Activated naive CD4-positive, alpha-beta T cell treated with anti-CD3 and anti-CD28 coated beads for 36 hours (primary cell): ENCODE measurements at regions not wholly inside any gene's neighbourhood (a gene's known extent, or its start where the extent isn't known, plus 50 kb on each side); places are given as distances from the start of the nearest gene placed in this dataset.

ENCODE experiments used
- CTCF ChIA-PET: fragments of 350-600 bp; sonication (Branson Sonifier 250); formaldehyde crosslinking; loops from one replicate; lab custom pipeline; 2021; ENCODE audit warnings: antibody characterized with exemption; lab: Charles Lee
- DNase-seq: peaks from one replicate; pipeline ENCODE4 v3.0.0-alpha.2; 2020
- H3K27ac Mint-ChIP-seq: one replicate; pipeline ENCODE4 v1.8.0; 2021; ENCODE audit warnings: mild to moderate bottlenecking, mixed read lengths
- H3K27me3 Mint-ChIP-seq: one replicate; pipeline ENCODE4 v1.8.0; 2021; ENCODE audit warnings: low read depth, mixed read lengths
- H3K36me3 Mint-ChIP-seq: one replicate; pipeline ENCODE4 v1.8.0; 2021; ENCODE audit warnings: low read depth, mixed read lengths
- H3K4me1 Mint-ChIP-seq: one replicate; pipeline ENCODE4 v1.8.0; 2021; ENCODE audit warnings: low read depth, mixed read lengths
- H3K4me3 Mint-ChIP-seq: one replicate; pipeline ENCODE4 v1.8.0; 2021; ENCODE audit warnings: mild to moderate bottlenecking, moderate library complexity, mixed read lengths
- H3K9me3 Mint-ChIP-seq: one replicate; pipeline ENCODE4 v1.8.0; 2021; ENCODE audit warnings: mixed read lengths
- intact Hi-C: fragments of 100-400 bp; cut with micrococcal nuclease; formaldehyde crosslinking; loops from one replicate; pipeline ENCODE4 v1.15.1; 2023

GRCh38 chrX:137646472-137646871, 80.5 kb downstream of the ZIC3 start:
- Mint-ChIP-seq H3K4me3 (no peak overlapping the region), H3K27me3 (peaks cover 5% of the 10 kb centered on the region), H3K36me3 (no peaks in the 10 kb centered on the region), H3K9me3 (no peaks in the 10 kb centered on the region), H3K4me1 (no peaks in the 10 kb centered on the region), H3K27ac (no peak overlapping the region)
- CTCF ChIA-PET, result no interaction called here
- intact Hi-C loops, result no loop called here
- DNase-seq, result no peak

DNA sequence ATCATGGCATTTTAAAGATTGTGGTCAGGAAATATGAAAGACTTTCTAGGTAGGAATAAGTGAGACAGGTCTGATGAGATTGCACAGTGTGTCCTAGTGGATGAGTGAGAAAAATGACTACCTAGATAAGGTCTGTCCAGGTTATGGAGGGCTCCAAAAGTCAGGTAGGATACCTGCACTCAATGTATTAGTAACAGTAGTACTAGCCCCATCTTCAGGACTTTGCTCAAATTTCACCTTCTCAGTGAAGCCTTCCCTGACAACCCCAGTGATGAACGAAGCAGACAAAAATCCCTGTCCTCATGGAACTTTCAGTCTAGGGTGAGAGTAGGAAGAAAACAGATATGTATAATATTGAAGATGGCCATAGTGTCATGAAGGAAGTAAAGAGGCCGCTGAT, 85.7 kb downstream of the ZIC3 start:
- CTCF ChIA-PET, result no interaction called here
- H3K36me3 Mint-ChIP-seq, result no peaks in the 10 kb centered on the region
- no peaks in the 10 kb centered on the region for H3K9me3 Mint-ChIP-seq
- H3K27ac Mint-ChIP-seq, result no peak overlapping the region
- intact Hi-C loops, result no loop called here
- H3K4me3 Mint-ChIP-seq, result no peak overlapping the region
- DNase-seq, result no peak
- no peaks in the 10 kb centered on the region for H3K27me3 Mint-ChIP-seq
- no peaks in the 10 kb centered on the region for H3K4me1 Mint-ChIP-seq

DNA sequence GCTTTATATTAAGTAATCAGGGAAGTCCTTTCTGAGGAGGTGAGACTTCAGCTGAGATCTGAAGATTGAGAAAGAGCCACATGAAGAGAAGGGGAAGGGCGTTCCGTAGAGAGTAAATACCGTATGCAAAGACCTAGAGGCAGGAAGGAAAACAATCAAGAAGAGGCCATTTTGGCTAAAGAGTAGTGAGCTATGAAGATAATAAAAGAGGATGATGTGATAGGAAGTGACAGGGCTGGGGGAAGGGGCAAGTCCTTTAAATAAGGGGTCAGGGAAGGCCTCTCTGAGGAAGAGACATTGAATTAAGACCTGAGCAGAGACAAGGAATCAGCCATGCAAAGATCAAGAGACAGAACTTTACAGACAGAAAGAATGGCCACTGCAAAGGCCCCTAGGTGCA, 86.2 kb downstream of the ZIC3 start:
- H3K27me3 Mint-ChIP-seq, result no peaks in the 10 kb centered on the region
- H3K27ac Mint-ChIP-seq, result no peak overlapping the region
- no peaks in the 10 kb centered on the region for H3K36me3 Mint-ChIP-seq
- H3K4me3 Mint-ChIP-seq, result no peak overlapping the region
- CTCF ChIA-PET, result no interaction called here
- H3K4me1 Mint-ChIP-seq, result no peaks in the 10 kb centered on the region
- no peak for DNase-seq
- intact Hi-C loops, result no loop called here
- H3K9me3 Mint-ChIP-seq, result no peaks in the 10 kb centered on the region

- Mint-ChIP-seq H3K4me1 (no peaks in the 10 kb centered on the region), H3K27me3 (no peaks in the 10 kb centered on the region), H3K27ac (no peak overlapping the region), H3K36me3 (no peaks in the 10 kb centered on the region), H3K9me3 (no peaks in the 10 kb centered on the region), H3K4me3 (no peak overlapping the region)
- CTCF ChIA-PET, result no interaction called here
- no peak for DNase-seq
- intact Hi-C loops, result no loop called here
These were observed 88.6 kb downstream of the ZIC3 start for GRCh38 chrX:137654481-137654880.

- CTCF ChIA-PET, result no interaction called here
- no peaks in the 10 kb centered on the region for H3K36me3 Mint-ChIP-seq
- no peaks in the 10 kb centered on the region for H3K4me1 Mint-ChIP-seq
- intact Hi-C loops, result no loop called here
- peaks cover 5% of the 10 kb centered on the region for H3K27me3 Mint-ChIP-seq
- H3K27ac Mint-ChIP-seq, result no peak overlapping the region
- DNase-seq, result no peak
- no peaks in the 10 kb centered on the region for H3K9me3 Mint-ChIP-seq
- no peak overlapping the region for H3K4me3 Mint-ChIP-seq
These were observed 101.8 kb downstream of the ZIC3 start for GRCh38 chrX:137667776-137668175.

DNA sequence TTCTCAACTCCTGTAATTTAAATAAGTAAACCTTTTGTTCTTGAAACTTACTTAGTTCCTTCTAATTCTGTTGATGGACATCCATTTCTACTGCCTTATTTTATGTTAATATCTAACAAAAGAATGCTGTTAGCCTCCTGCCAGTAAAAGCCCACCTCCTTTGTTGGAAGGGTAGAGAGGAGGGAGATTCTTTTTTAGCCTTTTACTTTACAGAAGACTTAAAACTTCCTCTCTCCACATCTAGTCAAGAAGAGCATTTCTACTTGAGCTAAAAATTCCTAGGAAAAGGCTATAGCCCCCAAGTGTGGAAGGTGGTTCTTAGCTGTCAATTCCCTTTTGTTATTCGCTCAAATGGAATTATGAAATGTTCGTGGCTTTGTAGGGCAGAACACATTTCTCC, 118.7 kb downstream of the ZIC3 start:
- intact Hi-C loops, result no loop called here
- CTCF ChIA-PET, result no interaction called here
- no peak overlapping the region for H3K27ac Mint-ChIP-seq

DNA sequence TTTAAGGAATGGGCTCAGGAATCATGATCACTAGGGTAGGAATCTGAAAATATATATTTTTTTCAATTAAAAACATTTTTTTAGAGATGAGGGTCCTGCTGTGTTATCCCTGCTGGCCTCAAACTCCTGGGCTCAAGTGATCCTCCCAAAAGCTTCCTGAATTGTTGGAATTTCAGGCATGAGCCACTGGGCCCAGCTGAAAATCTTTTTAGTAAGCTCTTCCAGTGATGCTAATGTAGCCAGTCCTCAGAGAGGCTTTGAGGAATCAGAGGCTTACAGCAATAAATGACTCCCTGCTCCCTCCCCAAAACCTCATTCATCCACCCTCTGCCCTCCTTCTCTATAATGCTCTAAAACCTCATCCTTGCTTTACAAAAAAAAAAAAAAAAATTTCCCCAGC, 129.5 kb downstream of the ZIC3 start:
- no peaks in the 10 kb centered on the region for H3K36me3 Mint-ChIP-seq
- no peak overlapping the region for H3K4me3 Mint-ChIP-seq
- no peak for DNase-seq
- intact Hi-C loops, result no loop called here
- no peak overlapping the region for H3K27ac Mint-ChIP-seq
- H3K27me3 Mint-ChIP-seq, result no peaks in the 10 kb centered on the region
- no peaks in the 10 kb centered on the region for H3K9me3 Mint-ChIP-seq
- no peaks in the 10 kb centered on the region for H3K4me1 Mint-ChIP-seq
- CTCF ChIA-PET, result interaction anchor here (0.6 to 0.7 kb wide), 2 partner anchors 45 to 114 kb away, joined by 3 to 6 read pairs; no protein-coding TSS in a partner anchor

More for the DNA sequence above, 118.7 kb downstream of the ZIC3 start:
- no peaks in the 10 kb centered on the region for H3K36me3 Mint-ChIP-seq
- H3K27me3 Mint-ChIP-seq, result no peaks in the 10 kb centered on the region
- no peaks in the 10 kb centered on the region for H3K9me3 Mint-ChIP-seq
- H3K4me3 Mint-ChIP-seq, result no peak overlapping the region
- DNase-seq, result no peak
- H3K4me1 Mint-ChIP-seq, result no peaks in the 10 kb centered on the region

DNA sequence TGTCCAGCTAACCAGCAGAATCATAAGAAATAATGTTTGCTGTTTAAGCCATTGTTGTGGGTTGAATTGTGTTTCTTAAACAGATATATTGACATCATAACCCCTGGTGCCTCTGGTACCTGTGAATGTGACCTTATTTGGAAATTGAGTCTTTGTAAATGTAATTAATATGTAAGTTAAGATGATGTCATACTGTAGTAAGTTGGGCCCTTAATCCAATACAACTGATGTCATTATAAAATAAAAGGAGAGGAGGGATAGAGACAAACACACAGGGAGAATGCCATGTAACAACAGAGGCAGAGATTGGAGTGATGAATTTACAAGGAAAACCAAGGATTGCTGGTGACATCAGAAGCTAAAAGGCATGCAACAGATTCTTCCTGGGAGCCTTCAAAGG, 141.4 kb downstream of the ZIC3 start:
- H3K4me3 Mint-ChIP-seq, result no peak overlapping the region
- DNase-seq, result no peak
- intact Hi-C loops, result no loop called here
- no peaks in the 10 kb centered on the region for H3K9me3 Mint-ChIP-seq
- no peak overlapping the region for H3K27ac Mint-ChIP-seq
- H3K4me1 Mint-ChIP-seq, result no peaks in the 10 kb centered on the region
- no peaks in the 10 kb centered on the region for H3K36me3 Mint-ChIP-seq
- CTCF ChIA-PET, result no interaction called here
- no peaks in the 10 kb centered on the region for H3K27me3 Mint-ChIP-seq

- no peak overlapping the region for H3K27ac Mint-ChIP-seq
- no peaks in the 10 kb centered on the region for H3K36me3 Mint-ChIP-seq
- intact Hi-C loops, result no loop called here
- H3K4me1 Mint-ChIP-seq, result no peaks in the 10 kb centered on the region
- CTCF ChIA-PET, result no interaction called here
- H3K4me3 Mint-ChIP-seq, result no peak overlapping the region
- no peaks in the 10 kb centered on the region for H3K9me3 Mint-ChIP-seq
- DNase-seq, result no peak
- H3K27me3 Mint-ChIP-seq, result no peaks in the 10 kb centered on the region
These were observed 176.9 kb downstream of the ZIC3 start for GRCh38 chrX:137742846-137743245.

DNA sequence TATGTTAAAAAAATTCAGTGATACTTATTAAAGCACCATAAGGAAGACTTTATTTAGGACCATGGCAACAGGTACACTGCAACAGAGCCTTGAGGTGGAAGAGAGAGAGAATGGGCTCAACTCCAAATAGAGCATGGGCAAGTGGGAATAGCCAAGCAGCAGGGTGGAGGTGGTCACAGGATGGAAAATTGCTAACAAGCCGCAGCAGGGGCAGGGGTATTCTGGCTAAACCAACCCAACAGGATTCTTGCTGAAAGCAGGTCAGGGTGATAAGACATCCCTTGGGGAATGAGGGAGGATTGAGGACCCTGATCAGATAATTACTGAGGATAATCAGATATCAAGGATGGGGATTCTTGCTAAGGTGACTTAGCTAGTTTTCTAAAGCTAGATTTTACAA, 177.5 kb downstream of the ZIC3 start:
- no peaks in the 10 kb centered on the region for H3K4me1 Mint-ChIP-seq
- DNase-seq, result no peak
- intact Hi-C loops, result no loop called here
- H3K4me3 Mint-ChIP-seq, result no peak overlapping the region
- H3K9me3 Mint-ChIP-seq, result no peaks in the 10 kb centered on the region
- no peaks in the 10 kb centered on the region for H3K27me3 Mint-ChIP-seq
- CTCF ChIA-PET, result no interaction called here
- H3K27ac Mint-ChIP-seq, result no peak overlapping the region
- H3K36me3 Mint-ChIP-seq, result no peaks in the 10 kb centered on the region

GRCh38 chrX:137746289-137746688, 180.4 kb downstream of the ZIC3 start:
- CTCF ChIA-PET, result no interaction called here
- DNase-seq, result no peak
- H3K27ac Mint-ChIP-seq, result no peak overlapping the region
- H3K9me3 Mint-ChIP-seq, result no peaks in the 10 kb centered on the region
- intact Hi-C loops, result no loop called here
- H3K4me3 Mint-ChIP-seq, result no peak overlapping the region
- H3K36me3 Mint-ChIP-seq, result no peaks in the 10 kb centered on the region
- no peaks in the 10 kb centered on the region for H3K27me3 Mint-ChIP-seq
- H3K4me1 Mint-ChIP-seq, result no peaks in the 10 kb centered on the region

DNA sequence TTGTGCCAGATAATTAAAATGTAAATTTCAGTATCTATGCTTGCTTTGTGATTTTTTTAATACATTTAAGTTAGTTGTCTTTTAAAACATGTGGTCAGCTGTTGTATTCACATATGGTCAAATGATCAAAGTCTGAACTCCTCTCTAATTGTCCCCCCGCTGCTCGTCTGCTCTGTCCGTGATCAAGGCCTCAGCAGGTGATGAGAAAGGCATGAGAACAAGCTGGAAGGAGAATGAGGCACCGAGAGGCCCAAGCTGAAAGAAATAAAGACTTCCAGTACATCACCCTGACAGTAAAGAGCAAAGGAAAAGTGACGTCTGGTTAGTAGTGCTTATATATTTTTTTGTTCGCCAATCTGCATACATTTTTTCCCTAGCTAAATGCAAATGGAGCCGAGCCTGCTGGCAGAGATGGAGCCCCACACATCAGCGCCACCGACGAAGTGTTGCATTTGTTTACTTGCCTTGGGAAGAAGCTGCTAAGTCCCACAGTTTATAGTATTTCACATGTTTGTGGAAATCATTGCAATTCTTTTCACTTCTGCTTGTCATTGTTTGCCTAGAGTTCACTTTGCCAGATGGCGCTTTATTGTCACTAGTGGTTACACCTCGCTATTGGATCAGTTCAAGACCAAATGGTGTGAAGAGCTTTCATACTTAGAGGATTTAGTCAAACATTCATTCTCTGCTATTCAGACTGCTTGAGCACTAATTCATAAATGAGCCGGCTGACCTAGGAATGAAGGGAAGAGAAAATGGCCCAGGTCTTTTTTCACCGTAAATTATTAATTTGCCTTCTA, 181.5 kb downstream of the ZIC3 start:
- intact Hi-C loops, result no loop called here
- no peak overlapping the region for H3K4me3 Mint-ChIP-seq
- no peaks in the 10 kb centered on the region for H3K9me3 Mint-ChIP-seq
- H3K27me3 Mint-ChIP-seq, result no peaks in the 10 kb centered on the region
- no peaks in the 10 kb centered on the region for H3K4me1 Mint-ChIP-seq
- H3K27ac Mint-ChIP-seq, result no peak overlapping the region
- no peak for DNase-seq
- no peaks in the 10 kb centered on the region for H3K36me3 Mint-ChIP-seq
- CTCF ChIA-PET, result no interaction called here

DNA sequence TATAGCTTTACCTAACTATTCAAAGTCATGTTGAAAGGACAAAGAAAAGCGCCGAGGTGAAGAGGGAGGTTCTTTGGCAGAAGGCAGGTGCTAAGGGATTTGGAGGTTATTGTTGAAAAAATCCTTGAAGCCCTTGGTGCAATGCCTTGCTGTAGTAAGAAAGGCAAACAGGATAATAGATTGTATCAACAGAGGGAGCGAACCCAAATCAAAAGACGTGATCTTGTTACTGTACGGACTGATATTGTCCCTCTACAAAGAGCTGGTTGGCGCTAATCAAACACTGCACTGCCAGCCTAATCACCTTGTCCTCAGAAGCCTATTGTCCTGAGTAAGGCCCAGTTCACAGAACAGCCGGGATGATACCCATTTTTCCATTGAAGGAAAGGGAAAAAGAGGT, 182.9 kb downstream of the ZIC3 start:
- Mint-ChIP-seq H3K27ac (no peak overlapping the region), H3K27me3 (no peaks in the 10 kb centered on the region), H3K36me3 (no peaks in the 10 kb centered on the region), H3K4me1 (no peaks in the 10 kb centered on the region), H3K9me3 (no peaks in the 10 kb centered on the region), H3K4me3 (no peak overlapping the region)
- intact Hi-C loops, result no loop called here
- no peak for DNase-seq
- CTCF ChIA-PET, result interaction anchor here (0.5 kb wide), 1 partner anchor 47 kb away, joined by 3 read pairs; no protein-coding TSS in a partner anchor
